T-cell (primary cell): ENCODE measurements at regions not wholly inside any gene's neighbourhood (a gene's known extent, or its start where the extent isn't known, plus 50 kb on each side); places are given as distances from the start of the nearest gene placed in this dataset.

Experiments used
- ATAC-seq, 4 experiments: fragments of 200-7000 bp in 3 of 4; fragments of 150-1000 bp in 1 of 4; cut with Tn5 transposase; replicated peaks in 1 of 4; 1 replicate in 3 of 4; 2 replicates in 1 of 4; pipeline ENCODE4 v1.10.0; 2021; ENCODE audit warnings: moderate library complexity in 3 of 4, mild to moderate bottlenecking in 2 of 4, moderate number of reproducible peaks in 1 of 4
- CTCF ChIA-PET, 2 donors: fragments of 300-600 bp; sonication (Branson Sonifier 250); formaldehyde crosslinking; loops; one replicate each; lab custom pipeline; 2022; ENCODE audit warnings: antibody characterized with exemption in 2 of 2; lab: Charles Lee
- POLR2A ChIA-PET, 2 donors: fragments of 300-600 bp; sonication (Branson Sonifier 250); formaldehyde crosslinking; loops; one replicate each; lab custom pipeline; 2022; ENCODE audit warnings: antibody characterized with exemption in 2 of 2; lab: Charles Lee
- DNase-seq, 35 experiments: peaks; one replicate each; pipeline versions ENCODE4 v3.0.0 to v3.0.0-alpha.2; 2013 to 2023
- H3K27ac ChIP-seq: one replicate; pipeline ENCODE4 v1.5.1; 2013; ENCODE audit warnings: low read length
- H3K27me3 ChIP-seq, 2 experiments: replicated peaks in 1 of 2; 1 replicate in 1 of 2; 2 replicates in 1 of 2; pipeline versions ENCODE4 v1.6.1 to v1.7.0; 2013; ENCODE audit warnings: low read length in 1 of 2, mixed read lengths in 1 of 2; ENCODE audit not compliant: control insufficient read depth in 2 of 2, insufficient read depth in 2 of 2; ENCODE audit errors: extremely low read depth in 1 of 2
- H3K36me3 ChIP-seq, 2 donors: 1 replicate in 1 of 2; 2 replicates in 1 of 2; pipeline versions ENCODE4 v1.6.1 to v1.7.0; 2013; ENCODE audit warnings: low read length in 1 of 2; ENCODE audit not compliant: control insufficient read depth in 2 of 2, insufficient read depth in 1 of 2; ENCODE audit errors: extremely low read depth in 1 of 2
- H3K4me1 ChIP-seq, 2 experiments: 1 replicate in 1 of 2; 2 replicates in 1 of 2; pipeline versions ENCODE4 v1.6.1 to v1.7.0; 2013; ENCODE audit warnings: low read length in 2 of 2, mixed read lengths in 1 of 2; ENCODE audit not compliant: insufficient read depth in 2 of 2, control insufficient read depth in 1 of 2; ENCODE audit errors: extremely low read depth in 1 of 2
- H3K4me3 ChIP-seq, 2 donors: 1 replicate in 1 of 2; 2 replicates in 1 of 2; pipeline versions ENCODE4 v1.5.1 to v1.7.0; 2013; ENCODE audit warnings: mild to moderate bottlenecking in 2 of 2, low read length in 1 of 2, moderate library complexity in 1 of 2; ENCODE audit not compliant: control insufficient read depth in 1 of 2; ENCODE audit errors: extremely low read depth in 1 of 2
- H3K9me3 ChIP-seq: 2 replicates; pipeline ENCODE4 v1.7.0; 2013
- H3K27ac Mint-ChIP-seq, 2 donors: one replicate each; pipeline ENCODE4 v1.8.0; 2020 to 2021; ENCODE audit warnings: mild to moderate bottlenecking in 2 of 2, mixed read lengths in 2 of 2
- H3K27me3 Mint-ChIP-seq, 2 donors: one replicate each; pipeline ENCODE4 v1.8.0; 2021 to 2022; ENCODE audit warnings: mixed read lengths in 2 of 2
- H3K36me3 Mint-ChIP-seq: one replicate; pipeline ENCODE4 v1.8.0; 2021; ENCODE audit warnings: mixed read lengths
- H3K4me1 Mint-ChIP-seq, 3 donors: one replicate each; pipeline ENCODE4 v1.8.0; 2020 to 2022; ENCODE audit warnings: mixed read lengths in 3 of 3, mild to moderate bottlenecking in 1 of 3
- H3K4me3 Mint-ChIP-seq, 3 donors: one replicate each; pipeline ENCODE4 v1.8.0; 2020 to 2022; ENCODE audit warnings: mild to moderate bottlenecking in 3 of 3, mixed read lengths in 3 of 3, moderate library complexity in 3 of 3
- H3K9me3 Mint-ChIP-seq, 3 donors: one replicate each; pipeline ENCODE4 v1.8.0; 2020 to 2022; ENCODE audit warnings: mixed read lengths in 3 of 3
- WGBS: methylation state at CpG from one replicate; pipeline ENCODE4 v1.1.5; 2013; ENCODE audit warnings: missing lambda C conversion rate; ENCODE audit not compliant: insufficient coverage; 5-methylcytosine and 5-hydroxymethylcytosine counted together

DNA sequence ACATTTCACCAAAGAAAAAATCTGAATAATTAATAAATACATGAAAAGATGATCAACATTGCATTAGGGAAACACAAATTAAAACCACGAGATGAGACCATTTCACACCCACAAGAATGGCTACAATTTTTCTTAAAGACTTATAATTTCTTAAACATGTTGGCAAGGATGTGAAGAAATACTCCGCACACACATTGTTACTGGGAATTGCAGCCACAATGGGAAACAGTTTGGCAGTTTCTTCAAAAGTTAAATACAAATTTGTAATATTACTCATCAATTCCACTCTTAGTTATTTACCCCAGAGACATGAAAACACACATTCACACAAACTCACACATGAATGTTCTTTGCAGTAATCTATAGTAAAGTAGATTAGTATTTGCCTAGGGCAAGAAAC is 363.3 kb upstream of the SMIM21 start:
- no peak overlapping the region for H3K4me3 ChIP-seq
- H3K27me3 Mint-ChIP-seq, result peaks cover 9 to 11% of the 10 kb centered on the region in 2 donors
- H3K27ac ChIP-seq, result no peak overlapping the region
- DNase-seq (no peak), ATAC-seq (no peak)
- H3K4me1 Mint-ChIP-seq, result no peaks in the 10 kb centered on the region
- ChIA-PET POLR2A (no interaction called here), CTCF (no interaction called here)
- no peak overlapping the region for H3K27ac Mint-ChIP-seq
- no peak overlapping the region for H3K4me3 Mint-ChIP-seq
- peaks cover 0 to 5% of the 10 kb centered on the region in 2 experiments for H3K27me3 ChIP-seq
- no peaks in the 10 kb centered on the region for H3K36me3 ChIP-seq
- H3K9me3 Mint-ChIP-seq, result peaks cover 0 to 7% (median 0%) of the 10 kb centered on the region in 3 donors
- H3K9me3 ChIP-seq, result no peaks in the 10 kb centered on the region
- no CpG with 5 or more reads among the region's 2 CpGs for WGBS
- H3K36me3 Mint-ChIP-seq, result no peaks in the 10 kb centered on the region
- H3K4me1 ChIP-seq, result no peaks in the 10 kb centered on the region

DNA sequence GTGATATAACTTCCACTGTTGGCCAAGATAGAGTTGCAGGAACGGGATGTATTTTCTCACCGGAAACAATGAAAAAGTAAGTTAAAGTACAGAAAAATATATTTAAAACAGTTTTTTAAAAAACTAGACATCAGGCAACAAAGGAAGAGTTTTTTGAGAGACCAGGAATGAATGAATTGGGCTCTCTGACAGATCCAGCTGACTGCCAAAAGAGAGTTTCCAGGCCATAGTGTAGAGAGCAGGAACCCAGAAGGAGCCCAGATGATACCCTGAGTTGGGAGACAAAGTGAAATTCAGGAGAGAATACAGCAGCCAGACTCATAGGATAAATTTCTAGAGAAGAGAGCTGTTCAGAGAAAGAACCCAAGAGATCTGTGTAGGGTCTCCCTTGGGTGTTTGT is 362.6 kb upstream of the SMIM21 start:
- H3K9me3 Mint-ChIP-seq, result peaks cover 0 to 7% (median 0%) of the 10 kb centered on the region in 3 donors
- no peaks in the 10 kb centered on the region for H3K4me1 Mint-ChIP-seq
- no peaks in the 10 kb centered on the region for H3K36me3 Mint-ChIP-seq
- no CpG with 5 or more reads among the region's 2 CpGs for WGBS
- Histone ChIP-seq H3K27ac (no peak overlapping the region), H3K9me3 (no peaks in the 10 kb centered on the region), H3K36me3 (no peaks in the 10 kb centered on the region), H3K4me3 (no peak overlapping the region), H3K27me3 (peaks cover 0 to 5% of the 10 kb centered on the region in 2 experiments), H3K4me1 (no peaks in the 10 kb centered on the region)
- peaks cover 16 to 18% of the 10 kb centered on the region in 2 donors for H3K27me3 Mint-ChIP-seq
- DNase-seq (no peak), ATAC-seq (no peak)
- no peak overlapping the region for H3K4me3 Mint-ChIP-seq
- CTCF ChIA-PET, result no interaction called here
- POLR2A ChIA-PET, result no interaction called here
- no peak overlapping the region for H3K27ac Mint-ChIP-seq

DNA sequence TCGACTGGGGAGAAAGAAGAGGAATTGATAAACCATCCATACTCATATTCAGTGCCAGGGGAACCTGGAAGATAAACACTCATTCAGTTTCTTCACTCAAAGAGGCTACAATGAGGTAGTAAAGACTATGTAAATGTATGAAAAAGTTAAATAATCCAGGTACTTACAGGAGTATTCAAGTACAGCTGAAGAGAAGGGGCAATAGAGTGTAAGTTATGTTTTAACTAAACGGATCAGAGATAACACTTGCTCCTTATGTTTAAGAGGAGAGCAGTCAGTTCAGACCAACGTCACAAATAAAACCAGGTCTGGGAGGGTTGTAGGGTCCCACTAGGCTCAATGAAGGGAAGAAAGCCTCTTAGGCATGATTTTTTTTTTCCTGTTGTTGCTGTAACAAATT is 358.3 kb upstream of the SMIM21 start:
- H3K9me3 Mint-ChIP-seq, result no peaks in the 10 kb centered on the region
- POLR2A ChIA-PET, result no interaction called here

DNA sequence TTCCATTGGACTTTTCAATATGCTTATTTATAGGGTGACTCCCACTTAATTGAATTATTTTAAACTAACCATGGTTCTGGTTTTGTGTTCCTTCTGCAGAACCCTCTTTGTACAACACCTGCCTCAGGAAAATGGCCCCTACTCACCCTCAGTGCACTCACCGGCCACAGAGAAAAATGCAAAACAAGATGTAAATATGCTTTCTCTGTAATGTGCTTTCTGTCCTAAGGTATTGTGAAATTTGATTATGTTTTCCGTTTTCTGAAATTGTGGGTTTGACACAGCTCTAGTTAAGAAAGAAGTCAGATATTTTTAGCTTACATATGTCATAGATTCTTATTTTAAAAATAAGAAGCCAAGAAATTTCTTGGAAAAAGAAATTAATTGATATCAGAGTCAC is 357.7 kb upstream of the SMIM21 start:
- H3K4me3 Mint-ChIP-seq, result no peak overlapping the region
- Histone ChIP-seq H3K36me3 (no peaks in the 10 kb centered on the region), H3K4me3 (no peak overlapping the region), H3K27me3 (peaks cover 0 to 23% of the 10 kb centered on the region in 2 experiments), H3K9me3 (no peaks in the 10 kb centered on the region), H3K4me1 (no peaks in the 10 kb centered on the region), H3K27ac (no peak overlapping the region)
- H3K36me3 Mint-ChIP-seq, result no peaks in the 10 kb centered on the region
- DNase-seq, result no peak
- WGBS, result no CpG with 5 or more reads among the region's 2 CpGs
- ChIA-PET CTCF (no interaction called here), POLR2A (no interaction called here)
- peaks cover 21% of the 10 kb centered on the region in 2 donors for H3K27me3 Mint-ChIP-seq
- no peak for ATAC-seq
- H3K4me1 Mint-ChIP-seq, result no peaks in the 10 kb centered on the region
- H3K27ac Mint-ChIP-seq, result no peak overlapping the region
- H3K9me3 Mint-ChIP-seq, result no peaks in the 10 kb centered on the region

More for the DNA sequence above, 358.3 kb upstream of the SMIM21 start:
- Histone ChIP-seq H3K27me3 (peaks cover 0 to 21% of the 10 kb centered on the region in 2 experiments), H3K4me3 (no peak overlapping the region), H3K27ac (no peak overlapping the region), H3K36me3 (no peaks in the 10 kb centered on the region), H3K4me1 (no peaks in the 10 kb centered on the region), H3K9me3 (no peaks in the 10 kb centered on the region)
- no peak overlapping the region for H3K4me3 Mint-ChIP-seq
- H3K4me1 Mint-ChIP-seq, result no peaks in the 10 kb centered on the region
- 89% methylated on average over 1 of the region's 3 CpGs for WGBS
- CTCF ChIA-PET, result no interaction called here
- no peaks in the 10 kb centered on the region for H3K36me3 Mint-ChIP-seq
- ATAC-seq, result no peak
- DNase-seq, result no peak
- peaks cover 21% of the 10 kb centered on the region in 2 donors for H3K27me3 Mint-ChIP-seq
- H3K27ac Mint-ChIP-seq, result no peak overlapping the region

DNA sequence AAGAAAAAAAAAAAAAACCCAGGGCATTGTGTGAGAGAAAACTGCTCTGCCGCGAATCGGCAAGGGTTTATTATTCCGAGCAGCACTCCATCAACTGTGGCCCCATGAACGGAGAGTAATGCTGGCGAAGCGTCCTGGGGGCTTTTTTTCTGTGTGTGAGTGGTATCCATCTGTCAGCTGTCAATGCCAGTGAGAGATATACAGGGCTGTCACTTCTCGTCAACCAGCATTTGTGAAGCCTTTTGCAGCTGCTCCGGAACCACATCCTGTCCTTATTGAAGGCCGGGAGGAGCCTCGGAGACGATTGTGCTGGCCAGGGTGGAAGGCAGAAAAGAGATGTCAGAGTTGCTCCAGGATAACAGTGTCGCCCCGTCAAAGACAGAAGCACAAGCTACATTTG is 356.9 kb upstream of the SMIM21 start:
- ChIA-PET POLR2A (no interaction called here), CTCF (interaction anchor here in 1 of 2 donors (0.6 kb wide), 1 partner anchor 59 kb away, joined by 4 read pairs; no protein-coding TSS in a partner anchor)
- no peak for ATAC-seq
- H3K36me3 ChIP-seq, result no peaks in the 10 kb centered on the region
- peaks cover 21% of the 10 kb centered on the region in 2 donors for H3K27me3 Mint-ChIP-seq
- no peak overlapping the region for H3K4me3 ChIP-seq
- H3K9me3 ChIP-seq, result no peaks in the 10 kb centered on the region
- 37% methylated on average over 10 of the region's 14 CpGs for WGBS
- H3K27ac Mint-ChIP-seq, result no peak overlapping the region
- no peak overlapping the region for H3K27ac ChIP-seq
- H3K4me1 Mint-ChIP-seq, result no peaks in the 10 kb centered on the region
- no peak for DNase-seq
- no peaks in the 10 kb centered on the region for H3K36me3 Mint-ChIP-seq
- no peaks in the 10 kb centered on the region for H3K4me1 ChIP-seq
- H3K9me3 Mint-ChIP-seq, result no peaks in the 10 kb centered on the region
- peaks cover 0 to 26% of the 10 kb centered on the region in 2 experiments for H3K27me3 ChIP-seq
- H3K4me3 Mint-ChIP-seq, result no peak overlapping the region

DNA sequence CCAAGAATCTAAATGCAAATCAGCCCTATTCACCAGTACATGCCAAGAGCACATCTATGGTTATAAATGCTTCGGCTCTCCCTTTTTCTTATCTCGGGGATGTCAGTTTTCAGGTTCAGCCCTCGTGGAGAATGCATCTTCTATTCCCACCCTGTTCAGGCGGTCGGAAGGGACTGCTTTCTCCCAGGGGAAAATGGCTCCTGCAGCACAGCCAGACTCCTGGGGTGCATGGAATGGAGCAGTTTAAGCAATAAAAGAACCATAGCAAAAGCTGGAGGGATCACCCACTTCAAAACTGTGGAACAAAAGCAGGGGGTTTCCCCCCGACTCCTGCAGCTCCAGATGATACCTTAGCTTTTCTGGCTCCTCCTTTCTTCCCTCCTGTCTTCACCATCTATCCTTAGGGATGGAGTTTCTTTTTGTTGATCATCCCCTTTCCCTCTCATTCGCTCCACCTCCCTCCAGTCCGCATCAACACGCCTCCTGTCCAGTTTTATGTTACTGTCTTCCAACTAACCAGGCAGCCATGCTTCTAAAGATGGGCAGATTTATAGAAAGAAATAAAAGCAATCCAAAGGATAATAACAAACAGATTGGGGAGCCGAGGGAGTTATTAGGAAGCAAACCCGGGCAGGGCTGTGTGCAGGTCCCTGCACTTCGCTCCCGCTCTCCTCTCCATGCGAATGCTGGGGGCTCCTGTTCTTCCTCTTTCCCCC is 356.2 kb upstream of the SMIM21 start:
- ChIA-PET POLR2A (no interaction called here), CTCF (interaction anchor here in 1 of 2 donors (0.6 kb wide), 1 partner anchor 60 kb away, joined by 4 read pairs; no protein-coding TSS in a partner anchor)
- Mint-ChIP-seq H3K4me3 (no peak overlapping the region), H3K27ac (no peak overlapping the region), H3K9me3 (no peaks in the 10 kb centered on the region), H3K27me3 (peaks cover 21 to 26% of the 10 kb centered on the region in 2 donors), H3K4me1 (no peaks in the 10 kb centered on the region), H3K36me3 (no peaks in the 10 kb centered on the region)
- 100% methylated on average over 1 of the region's 14 CpGs for WGBS
- H3K27me3 ChIP-seq, result peaks cover 0 to 28% of the 10 kb centered on the region in 2 experiments
- H3K9me3 ChIP-seq, result no peaks in the 10 kb centered on the region
- no peak overlapping the region for H3K27ac ChIP-seq
- no peaks in the 10 kb centered on the region for H3K4me1 ChIP-seq
- no peak for ATAC-seq
- H3K4me3 ChIP-seq, result no peak overlapping the region
- no peaks in the 10 kb centered on the region for H3K36me3 ChIP-seq
- DNase-seq, result no peak
